MCF 10A (cell line): ENCODE measurements at regions not wholly inside any gene's neighbourhood (a gene's known extent, or its start where the extent isn't known, plus 50 kb on each side); places are given as distances from the start of the nearest gene placed in this dataset.

ENCODE experiments used
- BruUV-seq: library from RNA; stranded (reverse); fragments of 400-500 nt; replicated peaks from 2 replicates; lab custom pipeline; 2021; lab: Mats Ljungman, UMichigan
- CTCF ChIA-PET: fragments of 300-600 bp; sonication (Branson Sonifier 250); formaldehyde crosslinking; extraction: SDS; loops from one replicate; lab custom pipeline; 2021; ENCODE audit warnings: antibody characterized with exemption, inconsistent platforms; lab: Yijun Ruan, JAX
- POLR2A ChIA-PET: fragments of 300-600, 350-650 bp; sonication (Branson Sonifier 250); formaldehyde crosslinking; extraction: SDS; loops from one replicate; lab custom pipeline; 2020; ENCODE audit warnings: antibody characterized with exemption, inconsistent platforms; lab: Yijun Ruan, JAX
- DNase-seq: peaks from one replicate; pipeline ENCODE4 v3.0.0-alpha.2; 2018; ENCODE audit not compliant: unreplicated experiment
- H3K27ac Mint-ChIP-seq: one replicate; pipeline ENCODE4 v1.8.0; 2022; ENCODE audit warnings: mild to moderate bottlenecking, low read depth, mixed read lengths; ENCODE audit not compliant: unreplicated experiment
- H3K27me3 Mint-ChIP-seq: one replicate; pipeline ENCODE4 v1.8.0; 2022; ENCODE audit warnings: mixed read lengths; ENCODE audit not compliant: insufficient read depth, unreplicated experiment
- H3K36me3 Mint-ChIP-seq: one replicate; pipeline ENCODE4 v1.8.0; 2022; ENCODE audit warnings: mild to moderate bottlenecking, moderate library complexity, mixed read lengths; ENCODE audit not compliant: insufficient read depth, unreplicated experiment
- H3K4me1 Mint-ChIP-seq: one replicate; pipeline ENCODE4 v1.8.0; 2022; ENCODE audit warnings: mixed read lengths; ENCODE audit not compliant: insufficient read depth, unreplicated experiment
- H3K4me3 Mint-ChIP-seq: one replicate; pipeline ENCODE4 v1.8.0; 2022; ENCODE audit warnings: mild to moderate bottlenecking, moderate library complexity, mixed read lengths; ENCODE audit not compliant: unreplicated experiment
- H3K9me3 Mint-ChIP-seq: one replicate; pipeline ENCODE4 v1.8.0; 2022; ENCODE audit warnings: mixed read lengths; ENCODE audit not compliant: unreplicated experiment
- intact Hi-C: fragments of 100-400 bp; cut with micrococcal nuclease; formaldehyde crosslinking; loops from 2 replicates; pipeline ENCODE4 v1.14.1; 2022
- TF ChIP-seq, protein P1 (sequence below): fragments of 200-600 bp; IDR thresholded peaks from one replicate; pipeline ENCODE4 v1.8.0; 2022; ENCODE audit warnings: antibody characterized with exemption, mild to moderate bottlenecking; ENCODE audit not compliant: unreplicated experiment

DNA sequence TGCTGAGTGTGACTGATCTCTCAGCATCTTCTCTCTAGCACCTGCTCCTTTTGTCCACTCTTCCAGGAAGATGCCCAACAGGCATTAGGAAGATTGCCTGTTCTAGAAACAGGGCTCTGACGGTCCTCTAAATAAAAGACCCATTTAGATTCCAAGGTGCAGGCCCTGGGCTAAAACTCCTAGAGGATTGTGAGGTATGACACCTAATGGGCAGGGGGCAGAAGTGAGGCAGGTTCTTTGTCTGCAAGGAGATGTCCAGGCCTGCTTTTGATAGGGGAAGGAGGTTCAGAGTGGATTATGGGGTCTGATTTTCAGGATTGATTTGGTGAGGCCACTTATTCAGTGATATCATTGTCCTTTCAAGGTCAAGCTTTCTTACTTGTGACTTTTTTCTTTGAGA lies 140.8 kb upstream of the TRPC7 start:
- H3K4me3 Mint-ChIP-seq, result no peak overlapping the region
- TF ChIP-seq, protein P1, sequence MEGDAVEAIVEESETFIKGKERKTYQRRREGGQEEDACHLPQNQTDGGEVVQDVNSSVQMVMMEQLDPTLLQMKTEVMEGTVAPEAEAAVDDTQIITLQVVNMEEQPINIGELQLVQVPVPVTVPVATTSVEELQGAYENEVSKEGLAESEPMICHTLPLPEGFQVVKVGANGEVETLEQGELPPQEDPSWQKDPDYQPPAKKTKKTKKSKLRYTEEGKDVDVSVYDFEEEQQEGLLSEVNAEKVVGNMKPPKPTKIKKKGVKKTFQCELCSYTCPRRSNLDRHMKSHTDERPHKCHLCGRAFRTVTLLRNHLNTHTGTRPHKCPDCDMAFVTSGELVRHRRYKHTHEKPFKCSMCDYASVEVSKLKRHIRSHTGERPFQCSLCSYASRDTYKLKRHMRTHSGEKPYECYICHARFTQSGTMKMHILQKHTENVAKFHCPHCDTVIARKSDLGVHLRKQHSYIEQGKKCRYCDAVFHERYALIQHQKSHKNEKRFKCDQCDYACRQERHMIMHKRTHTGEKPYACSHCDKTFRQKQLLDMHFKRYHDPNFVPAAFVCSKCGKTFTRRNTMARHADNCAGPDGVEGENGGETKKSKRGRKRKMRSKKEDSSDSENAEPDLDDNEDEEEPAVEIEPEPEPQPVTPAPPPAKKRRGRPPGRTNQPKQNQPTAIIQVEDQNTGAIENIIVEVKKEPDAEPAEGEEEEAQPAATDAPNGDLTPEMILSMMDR, result no peak
- DNase-seq, result no peak
- no peak overlapping the region for H3K27ac Mint-ChIP-seq
- no peaks in the 10 kb centered on the region for H3K9me3 Mint-ChIP-seq
- POLR2A ChIA-PET, result no interaction called here
- intact Hi-C loops, result no loop called here
- peaks cover 19% of the 10 kb centered on the region for H3K27me3 Mint-ChIP-seq
- CTCF ChIA-PET, result no interaction called here
- no peaks in the 10 kb centered on the region for H3K4me1 Mint-ChIP-seq
- BruUV-seq, result no TSS peak
- no peaks in the 10 kb centered on the region for H3K36me3 Mint-ChIP-seq

DNA sequence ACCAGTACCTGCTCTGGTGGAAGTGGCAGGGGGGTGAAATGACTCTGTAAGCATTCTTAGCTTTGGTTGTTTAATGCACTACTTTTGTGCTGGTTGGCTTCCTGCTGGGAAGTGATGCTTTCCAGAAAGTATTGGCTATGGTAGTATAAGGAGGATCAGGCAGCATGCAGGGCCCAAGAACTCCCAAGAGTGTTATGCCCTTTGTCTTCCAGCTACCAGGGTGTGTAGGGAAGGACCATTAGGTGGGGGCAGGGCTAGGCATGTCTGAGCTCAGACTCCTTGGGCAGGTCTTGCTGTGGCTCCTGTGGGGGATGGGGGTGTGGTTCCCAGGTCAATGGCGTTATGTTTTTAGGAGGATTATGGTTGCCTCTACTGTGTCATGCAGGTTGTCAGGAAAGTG lies 135.8 kb upstream of the TRPC7 start:
- CTCF ChIA-PET, result interaction anchor here (0.7 kb wide), 1 partner anchor 119 kb away, joined by 3 read pairs; no protein-coding TSS in a partner anchor
- intact Hi-C loops, result no loop called here
- Mint-ChIP-seq H3K4me3 (no peak overlapping the region), H3K9me3 (peaks cover 13% of the 10 kb centered on the region), H3K27me3 (peaks cover 19% of the 10 kb centered on the region), H3K4me1 (no peaks in the 10 kb centered on the region), H3K27ac (no peak overlapping the region), H3K36me3 (no peaks in the 10 kb centered on the region)
- DNase-seq, result no peak
- BruUV-seq, result no TSS peak
- POLR2A ChIA-PET, result interaction anchor here (1.0 kb wide), 1 partner anchor 9 kb away, joined by 3 read pairs; no protein-coding TSS in a partner anchor
- TF ChIP-seq, protein P1, result no peak

DNA sequence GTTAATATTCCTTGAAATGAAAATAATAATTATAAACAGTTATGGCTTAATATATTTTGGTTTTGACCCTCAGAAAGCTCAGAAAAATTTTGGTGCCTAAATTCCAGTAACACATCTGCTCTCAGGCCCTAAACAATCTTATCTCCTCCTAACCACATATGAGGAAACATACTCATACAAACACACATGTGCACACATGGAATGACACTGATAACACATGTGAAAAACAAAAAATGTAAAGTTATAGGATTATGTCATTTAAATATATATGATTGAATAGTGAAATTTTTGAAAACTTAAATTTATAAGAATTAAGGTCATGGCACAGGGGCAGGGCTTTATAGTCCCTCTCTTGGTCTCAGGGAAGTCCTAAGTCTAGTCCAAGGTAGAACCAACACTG lies 127.2 kb upstream of the TRPC7 start:
- H3K36me3 Mint-ChIP-seq, result no peaks in the 10 kb centered on the region
- H3K27ac Mint-ChIP-seq, result no peak overlapping the region
- no peak overlapping the region for H3K4me3 Mint-ChIP-seq
- DNase-seq, result no peak
- ChIA-PET POLR2A (interaction anchor here (0.7 to 0.8 kb wide), 2 partner anchors 9 to 227 kb away, joined by 3 read pairs; no protein-coding TSS in a partner anchor), CTCF (interaction anchor here (0.6 kb wide), 1 partner anchor 20 kb away, joined by 3 read pairs; no protein-coding TSS in a partner anchor)
- no TSS peak for BruUV-seq
- TF ChIP-seq, protein P1, result no peak
- no peaks in the 10 kb centered on the region for H3K9me3 Mint-ChIP-seq
- H3K27me3 Mint-ChIP-seq, result peaks cover 16% of the 10 kb centered on the region
- intact Hi-C loops, result no loop called here
- no peaks in the 10 kb centered on the region for H3K4me1 Mint-ChIP-seq

DNA sequence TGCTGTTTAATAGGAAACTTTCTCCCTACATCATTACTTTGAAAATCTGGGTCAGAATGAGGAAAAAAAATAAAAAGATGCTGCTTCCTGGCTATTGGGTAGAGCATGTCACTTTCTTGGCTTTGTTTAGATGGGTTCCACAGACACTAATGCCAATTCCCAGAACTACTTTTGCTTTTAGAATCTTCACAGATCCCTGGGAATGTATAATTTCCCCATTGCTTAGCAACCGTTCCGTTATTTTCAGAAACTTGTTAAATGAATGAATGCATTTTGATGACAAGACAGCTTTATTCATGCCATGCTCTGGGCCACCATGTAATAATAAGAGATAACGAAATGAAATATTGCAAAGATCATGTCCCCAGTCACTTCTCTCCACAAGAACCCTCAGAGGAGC lies 126.5 kb upstream of the TRPC7 start:
- no peak overlapping the region for H3K27ac Mint-ChIP-seq
- no TSS peak for BruUV-seq
- DNase-seq, result no peak
- H3K36me3 Mint-ChIP-seq, result no peaks in the 10 kb centered on the region
- TF ChIP-seq, protein P1, result no peak
- no peaks in the 10 kb centered on the region for H3K9me3 Mint-ChIP-seq
- CTCF ChIA-PET, result interaction anchor here (0.6 kb wide), 1 partner anchor 20 kb away, joined by 3 read pairs; no protein-coding TSS in a partner anchor
- POLR2A ChIA-PET, result interaction anchor here (0.7 to 0.8 kb wide), 2 partner anchors 9 to 228 kb away, joined by 3 read pairs; no protein-coding TSS in a partner anchor
- H3K4me1 Mint-ChIP-seq, result no peaks in the 10 kb centered on the region
- H3K27me3 Mint-ChIP-seq, result peaks cover 19% of the 10 kb centered on the region
- H3K4me3 Mint-ChIP-seq, result no peak overlapping the region
- intact Hi-C loops, result no loop called here
